ENCODE measurements at regions not wholly inside any gene's neighbourhood (a gene's known extent, or its start where the extent isn't known, plus 50 kb on each side); places are given as distances from the start of the nearest gene placed in this dataset.

- DNase-seq, result no peak
- Histone ChIP-seq H3K4me1 (ENCODE audit: control insufficient read depth, insufficient read depth, low read length) (no peaks in the 10 kb centered on the region), H3K4me3 (ENCODE audit: low read length) (no peak overlapping the region), H3K27me3 (ENCODE audit: control insufficient read depth, insufficient read depth) (no peaks in the 10 kb centered on the region), H3K9me3 (ENCODE audit: control insufficient read depth, low read length) (no peaks in the 10 kb centered on the region), H3K27ac (ENCODE audit: low read length) (no peak overlapping the region)
- intact Hi-C loops (cut with DNase I), result no loop called here
- no peak for ATAC-seq
- WGBS, result 80% methylated on average over 8 of the region's 8 CpGs
Measured at GRCh38 chr2:67489396-67489795, 92.3 kb downstream of the ETAA1 start.

- intact Hi-C loops (cut with DNase I), result no loop called here
- Histone ChIP-seq H3K27ac (ENCODE audit: low read length) (no peak overlapping the region), H3K4me1 (ENCODE audit: control insufficient read depth, insufficient read depth, low read length) (no peaks in the 10 kb centered on the region), H3K27me3 (ENCODE audit: control insufficient read depth, insufficient read depth) (no peaks in the 10 kb centered on the region), H3K4me3 (ENCODE audit: low read length) (no peak overlapping the region), H3K9me3 (ENCODE audit: control insufficient read depth, low read length) (no peaks in the 10 kb centered on the region)
- ATAC-seq (no peak), DNase-seq (no peak)
- WGBS, result 45% methylated on average over 1 of the region's 1 CpG
Measured at GRCh38 chr2:67498931-67499330, 101.8 kb downstream of the ETAA1 start.

GRCh38 chr2:67499989-67500388 is 102.9 kb downstream of the ETAA1 start:
- intact Hi-C loops (cut with DNase I), result no loop called here
- ATAC-seq (no peak), DNase-seq (no peak)
- Histone ChIP-seq H3K9me3 (ENCODE audit: control insufficient read depth, low read length) (no peaks in the 10 kb centered on the region), H3K27ac (ENCODE audit: low read length) (no peak overlapping the region), H3K4me3 (ENCODE audit: low read length) (no peak overlapping the region), H3K27me3 (ENCODE audit: control insufficient read depth, insufficient read depth) (no peaks in the 10 kb centered on the region), H3K4me1 (ENCODE audit: control insufficient read depth, insufficient read depth, low read length) (no peaks in the 10 kb centered on the region)
- WGBS, result 64% methylated on average over 4 of the region's 4 CpGs

GRCh38 chr2:67500541-67500940 is 103.4 kb downstream of the ETAA1 start:
- Histone ChIP-seq H3K27ac (ENCODE audit: low read length) (no peak overlapping the region), H3K4me1 (ENCODE audit: control insufficient read depth, insufficient read depth, low read length) (no peaks in the 10 kb centered on the region), H3K4me3 (ENCODE audit: low read length) (no peak overlapping the region), H3K27me3 (ENCODE audit: control insufficient read depth, insufficient read depth) (no peaks in the 10 kb centered on the region), H3K9me3 (ENCODE audit: control insufficient read depth, low read length) (no peaks in the 10 kb centered on the region)
- ATAC-seq (no peak), DNase-seq (no peak)
- intact Hi-C loops (cut with DNase I), result no loop called here
- 71% methylated on average over 6 of the region's 6 CpGs for WGBS

- H3K4me3 ChIP-seq (ENCODE audit: low read length), result no peak overlapping the region
- no peaks in the 10 kb centered on the region for H3K9me3 ChIP-seq (ENCODE audit: control insufficient read depth, low read length)
- DNase-seq (no peak), ATAC-seq (no peak)
- 64% methylated on average over 6 of the region's 6 CpGs for WGBS
- intact Hi-C loops (cut with DNase I), result no loop called here
- no peaks in the 10 kb centered on the region for H3K27me3 ChIP-seq (ENCODE audit: control insufficient read depth, insufficient read depth)
- H3K27ac ChIP-seq (ENCODE audit: low read length), result no peak overlapping the region
- H3K4me1 ChIP-seq (ENCODE audit: control insufficient read depth, insufficient read depth, low read length), result no peaks in the 10 kb centered on the region
Measured at GRCh38 chr2:67502346-67503065, 105.4 kb downstream of the ETAA1 start.

GRCh38 chr2:67503066-67503795 is 106.1 kb downstream of the ETAA1 start:
- Histone ChIP-seq H3K9me3 (ENCODE audit: control insufficient read depth, low read length) (no peaks in the 10 kb centered on the region), H3K4me1 (ENCODE audit: control insufficient read depth, insufficient read depth, low read length) (no peaks in the 10 kb centered on the region), H3K27ac (ENCODE audit: low read length) (no peak overlapping the region), H3K27me3 (ENCODE audit: control insufficient read depth, insufficient read depth) (no peaks in the 10 kb centered on the region), H3K4me3 (ENCODE audit: low read length) (no peak overlapping the region)
- 88% methylated on average over 4 of the region's 4 CpGs for WGBS
- intact Hi-C loops (cut with DNase I), result no loop called here
- ATAC-seq (peak in 1 of 2 donors; percentile 57), DNase-seq (no peak)

- ATAC-seq (peak; percentile 28 to 45), DNase-seq (no peak)
- no peak overlapping the region for H3K4me3 ChIP-seq (ENCODE audit: low read length)
- no peaks in the 10 kb centered on the region for H3K27me3 ChIP-seq (ENCODE audit: control insufficient read depth, insufficient read depth)
- H3K4me1 ChIP-seq (ENCODE audit: control insufficient read depth, insufficient read depth, low read length), result no peaks in the 10 kb centered on the region
- 40% methylated on average over 3 of the region's 3 CpGs for WGBS
- H3K9me3 ChIP-seq (ENCODE audit: control insufficient read depth, low read length), result no peaks in the 10 kb centered on the region
- H3K27ac ChIP-seq (ENCODE audit: low read length), result no peak overlapping the region
- intact Hi-C loops (cut with DNase I), result no loop called here
Measured at GRCh38 chr2:67510745-67511144, 113.6 kb downstream of the ETAA1 start.

GRCh38 chr2:67514515-67514914 is 117.4 kb downstream of the ETAA1 start:
- ATAC-seq, result no peak
- no peak for DNase-seq
- no peaks in the 10 kb centered on the region for H3K9me3 ChIP-seq (ENCODE audit: control insufficient read depth, low read length)
- no peak overlapping the region for H3K27ac ChIP-seq (ENCODE audit: low read length)
- no peak overlapping the region for H3K4me3 ChIP-seq (ENCODE audit: low read length)
- intact Hi-C loops (cut with DNase I), result no loop called here
- H3K4me1 ChIP-seq (ENCODE audit: control insufficient read depth, insufficient read depth, low read length), result no peaks in the 10 kb centered on the region
- H3K27me3 ChIP-seq (ENCODE audit: control insufficient read depth, insufficient read depth), result no peaks in the 10 kb centered on the region

- H3K9me3 ChIP-seq (ENCODE audit: control insufficient read depth, low read length), result no peaks in the 10 kb centered on the region
- no peak overlapping the region for H3K27ac ChIP-seq (ENCODE audit: low read length)
- ATAC-seq (no peak), DNase-seq (no peak)
- intact Hi-C loops (cut with DNase I), result no loop called here
- WGBS, result 93% methylated on average over 7 of the region's 7 CpGs
- H3K27me3 ChIP-seq (ENCODE audit: control insufficient read depth, insufficient read depth), result no peaks in the 10 kb centered on the region
- no peak overlapping the region for H3K4me3 ChIP-seq (ENCODE audit: low read length)
- no peaks in the 10 kb centered on the region for H3K4me1 ChIP-seq (ENCODE audit: control insufficient read depth, insufficient read depth, low read length)
Measured at GRCh38 chr2:67515056-67515455, 117.9 kb downstream of the ETAA1 start.

- intact Hi-C loops (cut with DNase I), result no loop called here
- 84% methylated on average over 1 of the region's 1 CpG for WGBS
- H3K27me3 ChIP-seq (ENCODE audit: control insufficient read depth, insufficient read depth), result no peaks in the 10 kb centered on the region
- H3K9me3 ChIP-seq (ENCODE audit: control insufficient read depth, low read length), result no peaks in the 10 kb centered on the region
- ATAC-seq (no peak), DNase-seq (no peak)
- H3K4me3 ChIP-seq (ENCODE audit: low read length), result no peak overlapping the region
- no peak overlapping the region for H3K27ac ChIP-seq (ENCODE audit: low read length)
- no peaks in the 10 kb centered on the region for H3K4me1 ChIP-seq (ENCODE audit: control insufficient read depth, insufficient read depth, low read length)
Measured at GRCh38 chr2:67515538-67515937, 118.4 kb downstream of the ETAA1 start.

GRCh38 chr2:67516362-67516761 is 119.2 kb downstream of the ETAA1 start:
- Histone ChIP-seq H3K27ac (ENCODE audit: low read length) (no peak overlapping the region), H3K27me3 (ENCODE audit: control insufficient read depth, insufficient read depth) (no peaks in the 10 kb centered on the region), H3K9me3 (ENCODE audit: control insufficient read depth, low read length) (no peaks in the 10 kb centered on the region), H3K4me1 (ENCODE audit: control insufficient read depth, insufficient read depth, low read length) (no peaks in the 10 kb centered on the region), H3K4me3 (ENCODE audit: low read length) (no peak overlapping the region)
- ATAC-seq (no peak), DNase-seq (no peak)
- WGBS, result 72% methylated on average over 5 of the region's 5 CpGs
- intact Hi-C loops (cut with DNase I), result no loop called here

Data from right cardiac atrium (tissue), 5 donors.